GM21619 (cell line): ENCODE measurements at regions not wholly inside any gene's neighbourhood (a gene's known extent, or its start where the extent isn't known, plus 50 kb on each side); places are given as distances from the start of the nearest gene placed in this dataset.

Experiments
- ATAC-seq: cut with Tn5 transposase; IDR thresholded peaks from one replicate; pipeline ENCODE4 v1.9.1; 2021; ENCODE audit not compliant: unreplicated experiment

- no peak for ATAC-seq
Observed at GRCh38 chrX:806586-806985, 176.0 kb downstream of the SHOX start.

DNA sequence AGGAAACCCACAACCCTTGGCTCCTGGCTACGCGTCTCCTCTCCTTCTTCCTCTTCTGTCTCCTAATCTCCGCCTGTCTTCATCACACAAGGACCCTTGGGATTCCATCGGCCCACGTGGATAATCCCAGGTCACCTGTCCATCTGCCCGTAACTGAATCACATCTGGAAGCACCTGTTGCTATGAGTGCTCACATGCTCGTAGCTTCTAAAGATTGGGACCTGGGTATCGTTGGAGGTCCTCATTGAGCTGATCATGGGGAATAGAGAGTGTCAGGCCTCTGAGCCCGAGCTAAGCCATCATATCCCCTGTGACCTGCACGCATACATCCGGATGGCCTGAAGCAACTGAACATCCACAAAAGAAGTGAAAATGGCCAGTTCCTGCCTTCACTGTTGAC, 175.4 kb downstream of the SHOX start:
- no peak for ATAC-seq

DNA sequence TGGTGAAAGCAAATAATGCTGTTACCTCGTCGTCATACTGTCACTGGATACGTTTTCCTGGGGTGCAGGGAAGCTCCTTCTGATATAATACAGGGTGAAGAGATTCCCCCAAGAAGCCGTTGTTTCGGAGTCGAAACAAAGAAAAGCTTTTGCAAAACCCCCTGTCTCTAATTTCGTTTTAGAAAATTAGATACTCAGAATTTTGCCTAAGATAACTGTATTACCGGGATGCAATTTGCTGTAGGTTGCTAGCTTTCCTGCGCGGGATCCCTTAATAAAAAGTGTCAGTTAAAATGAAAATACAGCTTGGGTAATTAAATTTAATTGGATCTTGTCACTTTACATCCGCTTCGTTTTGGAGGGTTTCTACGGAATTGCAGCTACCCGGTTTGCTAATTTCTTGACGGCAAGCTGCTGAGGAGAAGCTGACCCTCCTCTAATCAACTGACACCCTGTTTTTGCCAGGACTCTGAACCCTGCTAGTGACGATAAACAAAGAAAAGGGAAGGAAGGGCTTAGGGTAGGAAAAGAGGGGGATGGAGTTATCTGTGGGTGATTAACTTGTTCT, 174.6 kb downstream of the SHOX start:
- no peak for ATAC-seq

DNA sequence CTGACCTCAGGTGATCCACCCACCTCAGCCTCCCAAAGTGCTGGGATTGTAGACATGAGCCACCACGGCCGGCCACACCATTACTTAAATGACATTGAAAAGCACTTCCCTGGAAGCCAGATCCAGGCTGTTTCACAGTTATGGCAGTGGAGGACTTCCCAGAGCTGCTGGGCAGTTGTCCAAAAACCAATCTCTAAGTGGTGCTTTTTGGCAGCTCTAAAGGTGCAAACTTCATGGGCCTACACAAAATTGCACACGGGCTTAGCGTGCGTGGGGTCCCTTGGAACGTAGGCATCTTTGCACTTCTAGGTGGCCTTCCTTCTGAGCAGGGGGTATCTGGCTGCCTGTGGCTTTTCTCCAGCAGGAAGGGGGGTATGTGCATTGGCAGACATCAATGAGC, 172.3 kb downstream of the SHOX start:
- ATAC-seq = no peak

DNA sequence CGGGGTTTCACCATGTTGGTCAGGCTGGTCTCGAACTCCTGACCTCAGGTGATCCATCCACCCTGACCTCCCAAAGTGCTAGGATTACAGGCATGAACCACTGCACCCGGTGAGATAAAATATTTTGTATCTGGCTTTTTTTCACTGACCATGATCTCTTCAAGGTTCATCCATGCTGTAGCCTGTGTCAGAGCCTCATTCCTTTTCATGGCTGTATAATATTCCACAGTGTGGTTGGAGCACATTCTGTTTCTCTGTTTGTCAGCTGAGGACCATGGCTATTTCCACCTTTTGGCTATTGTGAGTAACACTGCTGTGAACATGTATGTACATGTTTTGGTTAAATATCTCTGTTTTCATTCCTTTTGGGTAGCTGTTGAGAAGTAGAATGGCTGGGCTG, 169.2 kb downstream of the SHOX start:
- ATAC-seq = no peak

DNA sequence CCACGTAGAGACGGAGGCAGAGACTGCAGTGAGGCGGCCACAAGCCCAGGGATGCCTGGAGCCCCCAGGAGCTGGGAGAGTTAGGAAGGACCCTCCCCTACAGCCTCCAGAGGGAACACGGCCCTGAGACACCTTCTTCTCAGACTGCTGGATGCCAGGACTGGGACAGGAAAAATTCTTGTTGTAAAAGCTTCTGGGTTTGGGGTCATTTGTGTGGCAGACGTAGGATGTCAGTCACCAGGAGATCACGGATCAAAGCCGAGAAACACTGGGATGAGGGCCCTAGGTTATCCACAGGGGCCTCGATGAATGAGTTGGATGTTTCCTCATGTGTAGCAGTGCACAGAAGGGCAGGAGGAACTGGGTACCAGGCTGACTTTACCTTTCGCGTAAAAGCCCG, 163.7 kb downstream of the SHOX start:
- ATAC-seq = no peak

- ATAC-seq = no peak
Observed at GRCh38 chrX:793216-793770, 162.7 kb downstream of the SHOX start.

DNA sequence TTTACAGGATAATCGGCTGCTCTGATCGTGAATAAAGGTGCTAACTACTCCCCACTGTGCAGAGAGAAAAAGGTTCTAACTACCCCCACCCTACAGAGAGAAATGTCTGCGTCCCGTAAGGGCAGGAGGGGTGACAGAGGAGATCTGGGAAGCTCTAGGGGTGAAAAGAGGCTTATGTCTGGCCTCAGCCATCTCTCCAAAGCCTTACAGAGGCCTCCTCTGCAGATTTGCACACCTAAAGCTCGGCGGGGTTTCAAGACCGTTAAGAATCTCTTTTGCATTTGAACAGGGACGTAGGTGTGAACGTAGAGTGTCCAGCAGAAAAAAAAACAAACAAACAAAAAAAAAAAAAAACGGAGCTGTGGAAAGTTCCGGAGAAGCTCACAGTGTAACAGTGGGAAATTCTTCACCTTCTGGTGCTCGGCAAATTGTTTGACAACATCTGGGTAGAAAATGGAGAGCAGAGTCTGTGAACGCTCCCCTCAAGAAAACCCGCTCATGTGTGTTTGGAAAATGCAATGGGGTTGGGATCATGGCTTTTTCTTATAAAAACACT, 161.0 kb downstream of the SHOX start:
- no peak for ATAC-seq

DNA sequence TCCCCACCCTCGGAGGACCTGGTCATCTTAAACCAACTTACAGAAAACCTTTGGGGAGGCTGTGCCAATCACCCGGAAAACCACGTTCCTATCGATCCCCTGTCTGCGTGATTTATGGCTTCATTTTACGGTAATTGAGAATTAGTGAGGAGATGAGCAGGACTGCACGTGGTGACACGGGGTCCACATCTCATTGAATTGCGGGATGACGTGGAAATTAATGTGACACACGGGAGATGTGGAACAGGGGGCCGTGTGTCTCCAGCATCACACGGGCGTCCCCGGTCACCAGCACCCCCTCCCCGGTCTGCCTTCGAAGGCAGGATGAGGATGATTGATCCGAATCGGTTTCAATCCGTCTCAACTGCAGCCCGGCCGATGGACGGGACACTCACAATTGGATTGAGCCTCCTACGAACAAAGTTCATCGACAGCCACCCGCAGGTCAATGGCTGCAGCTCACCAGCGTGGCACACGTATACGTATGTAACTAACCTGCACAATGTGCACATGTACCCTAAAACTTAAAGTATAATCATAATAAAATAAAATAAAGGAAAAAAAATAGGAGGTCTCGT, 160.3 kb downstream of the SHOX start:
- no peak for ATAC-seq

DNA sequence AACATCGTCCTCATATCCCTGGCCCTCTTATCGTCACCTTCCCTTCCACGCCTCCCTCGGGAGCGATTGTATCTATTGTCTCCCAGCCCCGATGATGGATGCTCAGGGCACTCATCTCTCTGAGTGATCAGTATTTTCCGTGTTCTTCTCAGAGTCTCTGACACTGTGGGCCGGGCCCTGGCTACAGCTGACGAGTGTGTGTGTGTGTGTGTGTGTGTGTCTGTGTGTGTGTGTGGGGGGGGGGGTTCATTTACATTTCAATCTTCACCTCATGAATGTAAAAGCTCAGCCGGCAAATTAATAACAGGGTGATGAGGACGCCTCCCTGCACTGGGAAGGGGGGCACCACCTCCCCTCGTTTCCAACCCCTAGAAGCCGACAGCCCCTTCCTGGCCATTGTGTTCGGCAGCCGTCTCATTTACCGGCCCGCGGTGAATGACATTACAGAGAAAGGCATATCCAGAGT, 159.5 kb downstream of the SHOX start:
- no peak for ATAC-seq

DNA sequence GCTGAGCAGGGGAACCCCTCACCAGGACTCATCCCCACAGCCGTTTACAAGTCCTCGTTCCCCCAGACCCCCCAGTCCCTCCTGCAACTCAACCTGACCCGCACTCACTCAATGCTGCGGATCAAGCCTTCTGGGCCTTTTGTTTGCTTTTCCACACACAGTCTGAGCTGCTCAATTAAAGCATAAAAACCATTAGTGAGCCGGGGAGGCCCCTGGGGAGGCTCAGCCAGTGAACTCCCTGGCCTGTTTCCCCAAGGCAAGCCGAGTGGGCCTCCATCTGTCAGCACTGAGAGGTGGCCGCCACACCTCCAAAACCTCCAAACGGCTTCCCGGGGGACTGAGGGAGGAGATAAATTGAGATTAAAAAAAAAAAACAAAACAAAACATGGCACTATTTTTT, 158.5 kb downstream of the SHOX start:
- no peak for ATAC-seq

GRCh38 chrX:786441-786881, 155.9 kb downstream of the SHOX start:
- no peak for ATAC-seq

DNA sequence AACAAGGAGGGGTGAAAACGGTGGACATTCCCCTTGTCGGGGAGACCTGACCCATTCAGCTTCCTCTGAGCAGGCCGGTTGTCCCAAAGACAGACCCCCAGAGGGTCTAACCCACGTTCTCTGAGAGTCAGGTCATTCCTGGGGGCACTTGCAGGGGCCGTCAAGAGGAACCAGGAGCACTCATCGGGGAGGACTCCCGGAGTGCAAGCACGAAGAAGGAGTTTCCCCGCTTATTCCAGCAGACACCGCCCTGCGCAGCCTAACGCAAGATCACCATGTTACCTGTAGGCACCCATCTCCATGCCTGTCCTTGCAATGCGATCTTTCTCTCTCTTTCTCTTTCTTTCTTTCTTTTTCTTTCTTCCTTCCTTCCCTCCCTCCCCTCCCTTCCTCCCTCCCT, 154.2 kb downstream of the SHOX start:
- no peak for ATAC-seq

DNA sequence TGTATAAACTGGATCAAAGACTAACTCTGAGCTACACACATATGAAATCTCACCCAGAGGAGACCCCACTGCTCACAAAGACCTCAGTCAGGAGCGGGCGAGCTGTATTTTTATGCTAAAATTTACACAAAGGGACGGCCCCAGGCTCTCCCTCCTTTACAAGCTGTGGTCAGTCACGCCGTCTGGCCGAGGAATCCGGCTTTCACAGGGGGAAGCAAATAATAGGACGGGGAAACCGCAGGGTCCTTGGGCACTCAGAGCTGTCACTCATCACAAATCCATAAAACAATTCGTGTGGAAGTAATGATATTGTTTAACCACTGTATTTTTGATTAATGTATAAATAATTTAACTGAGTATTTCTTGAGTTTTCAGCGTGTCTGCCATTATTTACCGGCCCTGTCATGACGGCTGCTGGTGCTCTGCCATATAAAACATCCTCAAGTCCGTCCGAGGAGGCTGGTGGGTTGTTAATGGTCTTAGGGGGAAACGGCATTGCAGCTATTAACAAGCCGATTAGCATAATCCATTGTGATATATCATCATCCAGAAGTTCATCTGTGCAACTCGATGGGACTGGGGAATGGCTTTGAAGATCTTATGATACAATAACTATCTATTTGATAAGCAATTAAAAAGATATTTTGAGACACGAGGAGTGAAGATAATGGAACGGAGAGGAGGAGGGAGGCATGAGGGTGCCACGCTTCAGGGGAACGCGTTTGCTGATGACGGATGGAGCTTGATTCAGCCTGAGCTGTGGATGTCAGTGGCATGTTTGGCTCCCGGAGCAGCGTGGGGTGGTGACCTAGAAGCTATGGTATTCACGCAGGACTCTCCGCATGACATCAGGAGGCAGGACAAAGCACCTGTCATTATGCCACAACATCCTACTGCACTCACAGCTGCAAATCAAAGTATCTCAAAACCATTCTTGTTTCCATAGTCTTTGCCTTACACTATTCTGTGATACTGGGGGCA, 150.9 kb downstream of the SHOX start:
- no peak for ATAC-seq

DNA sequence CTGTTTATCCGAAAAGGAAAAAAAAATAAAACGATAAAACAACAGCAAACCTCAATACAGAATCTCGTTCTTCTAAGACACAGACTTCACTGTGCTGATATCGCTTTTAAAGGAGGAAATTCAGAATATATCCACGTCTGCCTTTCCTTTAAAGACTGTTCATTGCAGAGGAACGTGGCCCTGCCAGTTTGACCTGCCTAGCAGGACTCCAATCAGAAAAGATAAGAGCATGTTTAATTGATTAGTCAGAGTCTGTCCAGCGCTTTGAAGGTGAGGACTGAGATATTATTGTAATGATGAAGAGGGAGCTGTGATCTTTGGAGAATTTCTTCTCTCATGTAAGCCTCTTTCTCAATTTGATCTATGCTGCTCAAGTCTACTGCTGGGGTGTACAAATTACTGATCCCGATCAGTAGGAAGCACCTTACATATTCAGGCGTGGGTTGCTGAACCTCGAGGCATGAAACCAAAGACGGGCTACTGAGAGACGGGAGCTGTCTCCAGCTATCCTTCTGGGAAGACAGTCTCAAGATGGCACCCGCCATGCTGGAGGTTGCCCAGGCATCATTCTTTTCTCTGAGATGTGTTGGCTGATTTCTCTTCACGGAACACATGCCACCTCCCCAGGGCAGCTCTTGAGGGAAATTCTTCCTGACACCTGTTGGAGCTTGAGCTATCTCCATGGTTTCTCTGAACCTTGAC, 146.1 kb downstream of the SHOX start:
- ATAC-seq = no peak

DNA sequence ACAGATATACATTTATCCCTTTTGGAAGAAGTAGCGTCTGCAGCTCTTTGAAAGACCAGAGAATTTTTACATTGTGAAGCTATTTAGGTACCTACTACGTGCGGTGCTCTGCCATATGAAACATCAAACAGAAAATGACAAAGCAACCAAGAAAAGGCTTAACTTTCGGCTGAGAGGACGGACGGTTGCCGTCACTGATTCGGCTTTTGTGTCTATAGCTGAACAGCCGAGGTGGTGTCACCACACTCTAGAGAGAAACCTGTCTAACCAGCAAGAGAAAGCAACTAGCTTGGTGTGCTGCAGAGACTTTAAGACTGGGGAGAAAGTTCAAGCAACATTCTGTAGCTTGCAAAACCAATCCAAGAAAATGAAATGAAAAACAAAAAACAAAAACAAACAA, 145.5 kb downstream of the SHOX start:
- ATAC-seq = no peak

DNA sequence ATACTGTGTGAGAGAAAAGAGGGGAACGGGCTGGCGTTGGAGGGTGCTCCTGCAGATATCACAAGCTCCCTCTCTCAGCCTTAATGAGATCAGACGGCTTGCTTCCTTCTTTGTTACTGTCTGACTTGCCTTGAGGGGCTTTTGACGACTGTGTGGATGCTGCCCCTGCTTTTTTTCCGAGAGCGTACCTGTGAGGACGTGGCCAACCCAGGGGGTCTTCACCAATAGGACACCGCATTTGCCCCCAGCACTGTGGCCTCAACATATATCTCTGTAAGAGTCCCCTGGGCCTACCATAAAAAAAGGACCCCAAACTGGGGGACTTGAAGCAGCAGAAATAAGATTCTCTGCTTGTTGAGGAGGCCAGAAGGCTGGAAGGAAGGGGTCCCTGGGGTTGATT, 143.9 kb downstream of the SHOX start:
- ATAC-seq = no peak

GRCh38 chrX:773292-774025, 142.9 kb downstream of the SHOX start:
- no peak for ATAC-seq

DNA sequence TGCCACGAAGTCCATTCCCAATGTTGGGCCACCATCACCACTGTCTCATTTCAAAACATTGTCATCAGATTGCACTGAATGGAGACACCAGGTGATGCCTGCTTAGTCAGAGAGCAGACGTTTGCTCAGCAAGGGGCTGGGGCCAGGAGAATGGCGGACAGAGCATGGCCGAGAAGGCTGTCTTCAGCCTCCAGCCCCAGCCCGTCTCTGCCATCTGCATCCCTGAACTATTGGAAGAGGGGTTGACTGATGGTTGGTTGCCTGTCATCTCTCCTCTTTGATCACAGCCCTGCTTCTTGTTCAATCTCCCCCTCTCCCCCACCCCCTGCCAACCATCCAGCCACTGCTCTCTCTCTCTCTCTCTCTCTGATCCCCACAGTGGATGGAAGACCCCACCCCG, 140.9 kb downstream of the SHOX start:
- no peak for ATAC-seq

DNA sequence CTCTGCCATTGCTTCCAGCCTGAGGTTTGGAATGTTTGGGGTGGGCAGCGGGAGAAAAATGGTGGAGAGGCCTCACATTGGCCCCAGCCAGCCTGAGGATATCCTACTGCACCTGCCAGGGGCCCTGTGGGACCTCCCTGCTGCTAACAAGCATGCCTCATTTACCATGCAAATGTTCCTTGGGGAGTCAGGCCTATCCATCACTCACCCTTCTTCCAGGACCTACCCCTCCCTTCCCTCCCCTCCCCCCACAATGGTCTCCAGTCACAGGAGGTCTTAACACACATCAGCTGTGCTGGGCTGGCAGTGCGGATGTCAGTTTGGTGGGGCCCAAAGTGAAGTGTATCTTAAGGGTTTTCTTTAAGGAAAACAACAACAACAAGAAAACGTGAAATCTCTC, 139.2 kb downstream of the SHOX start:
- ATAC-seq = no peak
